PFSK-1 (cell line): ENCODE measurements at regions not wholly inside any gene's neighbourhood (a gene's known extent, or its start where the extent isn't known, plus 50 kb on each side); places are given as distances from the start of the nearest gene placed in this dataset.

Experiments
- FOXP2 ChIP-seq: optimal IDR thresholded peaks from 2 replicates; pipeline ENCODE3; 2011; ENCODE audit warnings: borderline replicate concordance, control low read depth, inconsistent platforms; ENCODE audit not compliant: insufficient read depth; ENCODE audit errors: extremely low read length, extremely low read depth
- POLR2AphosphoS5 ChIP-seq: IDR thresholded peaks from 2 replicates; pipeline ENCODE4 v1.6.1; 2012; ENCODE audit warnings: low read depth, mild to moderate bottlenecking, control low read depth, low read length, moderate library complexity
- REST ChIP-seq, 2 experiments: IDR thresholded peaks; 2 replicates each; pipeline versions ENCODE4 v1.6.1 to v1.8.0; 2011 to 2012; ENCODE audit warnings: low read depth in 2 of 2, low read length in 2 of 2, control low read depth in 1 of 2, inconsistent platforms in 1 of 2, mild to moderate bottlenecking in 1 of 2, moderate library complexity in 1 of 2; ENCODE audit not compliant: insufficient read depth in 1 of 2
- SIN3A ChIP-seq: IDR thresholded peaks from 2 replicates; pipeline ENCODE4 v1.6.1; 2012; ENCODE audit warnings: mild to moderate bottlenecking, low read length, moderate library complexity, borderline replicate concordance; ENCODE audit not compliant: insufficient read depth
- TAF1 ChIP-seq: IDR thresholded peaks from 2 replicates; pipeline ENCODE4 v1.6.1; 2012; ENCODE audit warnings: low read length, control low read depth, borderline replicate concordance; ENCODE audit not compliant: insufficient read depth

GRCh38 chr1:232493869-232494268, 136.1 kb downstream of the SIPA1L2 start:
- no peak for TF ChIP-seq POLR2AphosphoS5
- TF ChIP-seq TAF1 = no peak
- no peak for TF ChIP-seq SIN3A
- no peak for TF ChIP-seq FOXP2
- TF ChIP-seq REST (IDR thresholded peaks at IDR 0.05; ENCODE audit: insufficient read depth in 1 of 2, low read depth in 2 of 2, low read length in 2 of 2) = no peak

- TF ChIP-seq FOXP2 (no peak), REST (IDR thresholded peaks at IDR 0.05; ENCODE audit: insufficient read depth in 1 of 2, low read depth in 2 of 2, low read length in 2 of 2) (no peak), SIN3A (no peak), TAF1 (no peak), POLR2AphosphoS5 (no peak)
Measured at GRCh38 chr1:232489256-232489655, 140.7 kb downstream of the SIPA1L2 start.

- TF ChIP-seq REST (IDR thresholded peaks at IDR 0.05; ENCODE audit: insufficient read depth in 1 of 2, low read depth in 2 of 2, low read length in 2 of 2) = no peak
- no peak for TF ChIP-seq FOXP2
- TF ChIP-seq POLR2AphosphoS5 = no peak
- no peak for TF ChIP-seq SIN3A
- TF ChIP-seq TAF1 = no peak
Measured at GRCh38 chr1:232487236-232487635, 142.7 kb downstream of the SIPA1L2 start.

- TF ChIP-seq FOXP2 = no peak
- no peak for TF ChIP-seq TAF1
- no peak for TF ChIP-seq REST (IDR thresholded peaks at IDR 0.05; ENCODE audit: insufficient read depth in 1 of 2, low read depth in 2 of 2, low read length in 2 of 2)
Measured at GRCh38 chr1:232486454-232487207, 143.3 kb downstream of the SIPA1L2 start.

- TF ChIP-seq REST (IDR thresholded peaks at IDR 0.05; ENCODE audit: insufficient read depth in 1 of 2, low read depth in 2 of 2, low read length in 2 of 2) (no peak), FOXP2 (no peak), POLR2AphosphoS5 (no peak)
Measured at GRCh38 chr1:232486006-232486405, 143.9 kb downstream of the SIPA1L2 start.
